ENCODE measurements at regions not wholly inside any gene's neighbourhood (a gene's known extent, or its start where the extent isn't known, plus 50 kb on each side); places are given as distances from the start of the nearest gene placed in this dataset.

DNA sequence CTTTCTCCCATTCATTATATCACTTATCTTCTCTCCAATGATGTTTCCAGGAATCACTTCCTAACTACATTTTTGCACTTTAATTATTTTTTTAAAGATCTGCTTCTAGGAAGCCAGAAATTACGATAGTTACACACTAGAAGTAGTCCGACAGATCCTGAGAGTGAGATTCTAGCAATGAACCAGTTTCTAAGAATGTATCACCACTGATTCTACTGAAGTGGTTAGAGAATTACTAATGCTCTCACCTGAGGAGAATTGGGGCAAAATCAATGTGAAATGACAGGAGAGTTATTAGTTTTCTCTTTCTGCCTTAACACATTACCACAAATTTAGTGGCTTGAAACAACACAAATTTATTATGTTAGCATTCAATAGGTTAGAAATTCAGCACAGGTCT lies 241.2 kb downstream of the CASP12 start:
- no peak overlapping the region for H3K27ac ChIP-seq (ENCODE audit: low read length)
- H3K4me3 ChIP-seq (ENCODE audit: low read length in 2 of 2), result no peak overlapping the region
- H3K36me3 ChIP-seq (ENCODE audit: control insufficient read depth in 2 of 2, insufficient read depth in 2 of 2, low read length in 2 of 2), result no peaks in the 10 kb centered on the region
- H3K27me3 ChIP-seq (ENCODE audit: control insufficient read depth in 1 of 2, insufficient read depth in 2 of 2, low read length in 2 of 2), result no peaks in the 10 kb centered on the region
- no peak overlapping the region for H3K9ac ChIP-seq (ENCODE audit: low read length in 2 of 2)
- H3K9me3 ChIP-seq (ENCODE audit: control insufficient read depth in 2 of 2, low read length in 2 of 2), result no peaks in the 10 kb centered on the region
- H3K4me1 ChIP-seq (ENCODE audit: control insufficient read depth, insufficient read depth, low read length), result no peaks in the 10 kb centered on the region

- Histone ChIP-seq H3K4me1 (ENCODE audit: control insufficient read depth, insufficient read depth, low read length) (no peaks in the 10 kb centered on the region), H3K36me3 (ENCODE audit: control insufficient read depth in 2 of 2, insufficient read depth in 2 of 2, low read length in 2 of 2) (no peaks in the 10 kb centered on the region), H3K4me3 (ENCODE audit: low read length in 2 of 2) (no peak overlapping the region), H3K27ac (ENCODE audit: low read length) (no peak overlapping the region), H3K9me3 (ENCODE audit: control insufficient read depth in 2 of 2, low read length in 2 of 2) (no peaks in the 10 kb centered on the region), H3K9ac (ENCODE audit: low read length in 2 of 2) (no peak overlapping the region), H3K27me3 (ENCODE audit: control insufficient read depth in 1 of 2, insufficient read depth in 2 of 2, low read length in 2 of 2) (no peaks in the 10 kb centered on the region)
Observed at GRCh38 chr11:104655066-104655465, 243.2 kb downstream of the CASP12 start.

- Histone ChIP-seq H3K27ac (ENCODE audit: low read length) (no peak overlapping the region), H3K4me1 (ENCODE audit: control insufficient read depth, insufficient read depth, low read length) (no peaks in the 10 kb centered on the region), H3K9ac (ENCODE audit: low read length in 2 of 2) (no peak overlapping the region), H3K4me3 (ENCODE audit: low read length in 2 of 2) (no peak overlapping the region), H3K9me3 (ENCODE audit: control insufficient read depth in 2 of 2, low read length in 2 of 2) (no peaks in the 10 kb centered on the region), H3K36me3 (ENCODE audit: control insufficient read depth in 2 of 2, insufficient read depth in 2 of 2, low read length in 2 of 2) (no peaks in the 10 kb centered on the region), H3K27me3 (ENCODE audit: control insufficient read depth in 1 of 2, insufficient read depth in 2 of 2, low read length in 2 of 2) (no peaks in the 10 kb centered on the region)
Observed at GRCh38 chr11:104654181-104654813, 244.0 kb downstream of the CASP12 start.

DNA sequence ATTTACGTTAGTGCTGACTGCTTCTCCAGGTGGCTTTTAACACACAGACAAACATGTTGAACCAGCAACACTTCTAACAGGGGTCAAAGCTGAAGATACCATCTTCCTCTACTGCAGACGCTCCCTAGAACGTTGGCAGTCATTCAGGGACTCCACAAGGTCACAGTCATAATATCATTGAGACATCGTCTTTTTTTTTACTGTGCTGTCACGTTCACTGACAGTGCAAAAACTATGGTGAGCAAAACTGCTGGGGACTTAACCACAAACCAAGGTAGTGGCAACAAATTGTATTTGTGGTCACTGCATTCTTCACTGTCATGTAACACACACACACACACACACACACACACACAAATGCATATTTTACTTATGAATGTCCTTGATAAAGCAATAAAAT lies 244.9 kb downstream of the CASP12 start:
- Histone ChIP-seq H3K4me1 (ENCODE audit: control insufficient read depth, insufficient read depth, low read length) (no peaks in the 10 kb centered on the region), H3K36me3 (ENCODE audit: control insufficient read depth in 2 of 2, insufficient read depth in 2 of 2, low read length in 2 of 2) (no peaks in the 10 kb centered on the region), H3K27ac (ENCODE audit: low read length) (no peak overlapping the region), H3K9me3 (ENCODE audit: control insufficient read depth in 2 of 2, low read length in 2 of 2) (no peaks in the 10 kb centered on the region), H3K9ac (ENCODE audit: low read length in 2 of 2) (no peak overlapping the region), H3K4me3 (ENCODE audit: low read length in 2 of 2) (no peak overlapping the region), H3K27me3 (ENCODE audit: control insufficient read depth in 1 of 2, insufficient read depth in 2 of 2, low read length in 2 of 2) (no peaks in the 10 kb centered on the region)

DNA sequence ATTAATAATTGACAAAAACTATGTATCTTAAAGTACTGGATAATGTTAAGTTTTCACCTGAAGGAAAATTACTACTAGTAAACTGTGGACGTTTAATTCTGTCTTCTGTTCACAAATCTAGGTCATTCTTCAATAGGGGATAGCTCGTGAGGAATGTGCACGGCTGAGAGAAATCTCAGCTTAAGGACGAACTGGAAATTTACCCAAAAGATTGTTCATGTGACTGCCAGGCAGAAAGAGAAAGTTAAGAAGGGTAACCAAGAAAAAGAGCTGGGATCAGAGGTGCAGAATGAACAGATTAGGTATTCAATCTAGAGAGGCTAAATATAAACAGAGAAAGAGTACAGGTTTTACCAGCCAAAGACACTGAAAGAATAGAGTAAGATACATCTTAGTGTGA lies 245.3 kb downstream of the CASP12 start:
- Histone ChIP-seq H3K9me3 (ENCODE audit: control insufficient read depth in 2 of 2, low read length in 2 of 2) (no peaks in the 10 kb centered on the region), H3K9ac (ENCODE audit: low read length in 2 of 2) (no peak overlapping the region), H3K27me3 (ENCODE audit: control insufficient read depth in 1 of 2, insufficient read depth in 2 of 2, low read length in 2 of 2) (no peaks in the 10 kb centered on the region), H3K4me3 (ENCODE audit: low read length in 2 of 2) (no peak overlapping the region), H3K27ac (ENCODE audit: low read length) (no peak overlapping the region), H3K4me1 (ENCODE audit: control insufficient read depth, insufficient read depth, low read length) (no peaks in the 10 kb centered on the region), H3K36me3 (ENCODE audit: control insufficient read depth in 2 of 2, insufficient read depth in 2 of 2, low read length in 2 of 2) (no peaks in the 10 kb centered on the region)

- Histone ChIP-seq H3K27ac (ENCODE audit: low read length) (no peak overlapping the region), H3K36me3 (ENCODE audit: control insufficient read depth in 2 of 2, insufficient read depth in 2 of 2, low read length in 2 of 2) (no peaks in the 10 kb centered on the region), H3K27me3 (ENCODE audit: control insufficient read depth in 1 of 2, insufficient read depth in 2 of 2, low read length in 2 of 2) (no peaks in the 10 kb centered on the region), H3K4me3 (ENCODE audit: low read length in 2 of 2) (no peak overlapping the region), H3K9ac (ENCODE audit: low read length in 2 of 2) (no peak overlapping the region), H3K4me1 (ENCODE audit: control insufficient read depth, insufficient read depth, low read length) (no peaks in the 10 kb centered on the region), H3K9me3 (ENCODE audit: control insufficient read depth in 2 of 2, low read length in 2 of 2) (no peaks in the 10 kb centered on the region)
Observed at GRCh38 chr11:104650234-104650633, 248.0 kb downstream of the CASP12 start.

DNA sequence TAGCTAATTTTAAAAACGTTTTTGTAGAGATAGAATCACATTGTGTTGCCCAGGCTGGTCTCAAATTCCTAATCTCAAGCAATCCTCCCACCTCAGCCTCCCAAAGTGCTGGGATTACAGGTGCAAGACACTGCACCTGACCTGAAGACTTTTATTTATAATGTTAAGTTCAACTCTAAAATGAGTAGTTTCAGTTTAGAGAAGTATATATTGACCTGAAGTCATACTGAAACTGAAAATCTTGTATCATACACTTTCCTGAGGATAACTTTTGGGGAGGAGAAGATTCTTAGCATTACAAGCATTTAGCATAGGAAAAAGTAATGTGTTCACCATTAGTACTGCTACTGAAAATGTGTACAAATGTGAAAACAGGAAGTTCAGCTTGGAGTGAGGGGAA lies 249.3 kb downstream of the CASP12 start:
- no peaks in the 10 kb centered on the region for H3K4me1 ChIP-seq (ENCODE audit: control insufficient read depth, insufficient read depth, low read length)
- no peak overlapping the region for H3K9ac ChIP-seq (ENCODE audit: low read length in 2 of 2)
- H3K27ac ChIP-seq (ENCODE audit: low read length), result no peak overlapping the region
- no peaks in the 10 kb centered on the region for H3K36me3 ChIP-seq (ENCODE audit: control insufficient read depth in 2 of 2, insufficient read depth in 2 of 2, low read length in 2 of 2)
- H3K27me3 ChIP-seq (ENCODE audit: control insufficient read depth in 1 of 2, insufficient read depth in 2 of 2, low read length in 2 of 2), result no peaks in the 10 kb centered on the region
- no peaks in the 10 kb centered on the region for H3K9me3 ChIP-seq (ENCODE audit: control insufficient read depth in 2 of 2, low read length in 2 of 2)
- H3K4me3 ChIP-seq (ENCODE audit: low read length in 2 of 2), result no peak overlapping the region

DNA sequence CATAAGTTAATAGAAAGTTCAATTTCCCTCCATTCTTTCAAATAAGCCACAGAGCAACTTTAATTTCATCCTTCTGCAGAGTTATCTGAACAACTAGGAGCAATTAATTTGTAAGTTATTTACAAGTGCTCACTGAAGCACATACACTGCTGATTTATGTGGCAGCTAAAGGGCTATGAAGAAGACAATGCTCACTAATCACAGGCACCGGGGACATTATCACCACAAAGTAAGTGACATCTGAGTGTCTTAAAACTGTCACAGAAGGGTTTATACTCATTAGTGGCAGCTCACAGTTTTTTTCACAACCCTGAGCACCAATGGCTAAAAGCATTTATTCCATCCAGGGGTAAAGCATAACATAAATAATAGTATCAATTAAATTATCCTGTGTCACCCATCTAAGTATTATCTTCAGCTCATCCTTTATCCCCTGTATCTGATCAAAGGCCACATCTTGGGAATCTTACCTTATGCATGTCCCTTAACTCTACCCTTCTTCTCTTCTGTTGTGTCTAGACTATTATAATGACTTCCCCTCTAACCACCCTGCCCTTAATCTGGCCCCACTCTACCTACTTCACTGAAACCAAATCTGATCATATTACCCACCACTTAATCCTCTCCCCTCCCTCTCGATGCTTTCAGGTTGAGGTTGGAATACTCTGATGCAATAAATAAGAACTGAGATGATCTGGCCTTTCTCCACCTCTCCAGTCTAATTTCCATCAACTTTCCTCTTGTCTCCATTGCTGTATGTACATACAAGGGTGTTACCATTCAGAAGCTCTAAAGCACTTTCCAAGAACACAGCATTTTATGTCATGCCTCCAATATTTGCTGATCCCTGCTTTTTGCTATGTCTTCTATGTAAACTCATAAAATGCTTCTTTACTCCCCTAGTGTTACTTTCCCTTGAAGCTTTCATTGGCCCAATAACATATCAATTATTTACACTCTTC lies 252.7 kb downstream of the CASP12 start:
- Histone ChIP-seq H3K27me3 (ENCODE audit: control insufficient read depth in 1 of 2, insufficient read depth in 2 of 2, low read length in 2 of 2) (no peaks in the 10 kb centered on the region), H3K36me3 (ENCODE audit: control insufficient read depth in 2 of 2, insufficient read depth in 2 of 2, low read length in 2 of 2) (no peaks in the 10 kb centered on the region), H3K27ac (ENCODE audit: low read length) (no peak overlapping the region), H3K4me1 (ENCODE audit: control insufficient read depth, insufficient read depth, low read length) (no peaks in the 10 kb centered on the region), H3K9me3 (ENCODE audit: control insufficient read depth in 2 of 2, low read length in 2 of 2) (no peaks in the 10 kb centered on the region), H3K9ac (ENCODE audit: low read length in 2 of 2) (no peak overlapping the region), H3K4me3 (ENCODE audit: low read length in 2 of 2) (no peak overlapping the region)

DNA sequence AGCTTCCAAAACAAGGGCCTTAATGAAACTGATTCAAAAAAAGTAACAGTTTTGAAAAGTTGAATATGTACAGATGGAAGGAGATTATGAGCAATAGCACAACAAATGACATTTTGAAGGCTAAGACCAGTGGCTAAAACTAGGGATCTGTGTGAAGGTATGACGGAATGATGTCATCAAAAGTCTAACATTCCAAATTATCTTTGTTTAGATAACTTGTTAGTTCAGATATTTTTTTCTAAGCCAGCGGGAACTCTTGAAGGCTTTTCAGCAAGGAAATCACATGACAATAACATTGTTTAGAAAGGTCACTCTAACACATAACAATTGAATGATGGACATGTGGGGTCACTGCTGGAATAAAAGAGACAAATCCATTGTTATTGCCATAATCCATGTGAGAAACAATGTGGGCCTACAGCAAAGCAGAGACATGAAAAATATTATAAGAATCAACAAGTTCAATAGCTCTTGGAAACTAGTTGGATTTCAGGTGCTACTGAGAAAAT lies 260.5 kb downstream of the CASP12 start:
- H3K36me3 ChIP-seq (ENCODE audit: control insufficient read depth in 2 of 2, insufficient read depth in 2 of 2, low read length in 2 of 2), result no peaks in the 10 kb centered on the region
- no peak overlapping the region for H3K4me3 ChIP-seq (ENCODE audit: low read length in 2 of 2)
- no peak overlapping the region for H3K27ac ChIP-seq (ENCODE audit: low read length)
- H3K27me3 ChIP-seq (ENCODE audit: control insufficient read depth in 1 of 2, insufficient read depth in 2 of 2, low read length in 2 of 2), result no peaks in the 10 kb centered on the region
- H3K4me1 ChIP-seq (ENCODE audit: control insufficient read depth, insufficient read depth, low read length), result no peaks in the 10 kb centered on the region
- no peak overlapping the region for H3K9ac ChIP-seq (ENCODE audit: low read length in 2 of 2)
- H3K9me3 ChIP-seq (ENCODE audit: control insufficient read depth in 2 of 2, low read length in 2 of 2), result no peaks in the 10 kb centered on the region

DNA sequence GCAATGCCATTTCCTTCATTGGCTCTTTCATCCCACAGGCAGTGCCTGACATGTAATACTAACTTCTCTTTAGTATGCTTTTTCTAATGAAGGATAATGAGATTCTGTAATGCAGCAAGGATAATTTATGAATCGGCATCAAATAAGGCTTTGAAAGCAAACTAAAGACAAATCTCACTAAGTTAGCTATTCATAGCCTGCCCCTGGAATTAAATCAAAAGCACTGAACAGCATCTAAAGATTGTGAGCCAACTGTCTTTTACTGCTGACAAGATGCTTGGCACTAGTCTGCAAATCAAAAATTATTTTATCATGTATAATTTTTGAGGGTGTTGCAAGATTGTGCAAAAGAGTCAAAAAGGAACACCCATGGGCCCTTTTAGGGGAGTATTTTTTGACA lies 265.0 kb downstream of the CASP12 start:
- Histone ChIP-seq H3K36me3 (ENCODE audit: control insufficient read depth in 2 of 2, insufficient read depth in 2 of 2, low read length in 2 of 2) (no peaks in the 10 kb centered on the region), H3K4me3 (ENCODE audit: low read length in 2 of 2) (no peak overlapping the region), H3K27ac (ENCODE audit: low read length) (no peak overlapping the region), H3K9me3 (ENCODE audit: control insufficient read depth in 2 of 2, low read length in 2 of 2) (no peaks in the 10 kb centered on the region), H3K9ac (ENCODE audit: low read length in 2 of 2) (no peak overlapping the region), H3K4me1 (ENCODE audit: control insufficient read depth, insufficient read depth, low read length) (no peaks in the 10 kb centered on the region), H3K27me3 (ENCODE audit: control insufficient read depth in 1 of 2, insufficient read depth in 2 of 2, low read length in 2 of 2) (no peaks in the 10 kb centered on the region)

- Histone ChIP-seq H3K27me3 (ENCODE audit: control insufficient read depth in 1 of 2, insufficient read depth in 2 of 2, low read length in 2 of 2) (no peaks in the 10 kb centered on the region), H3K9me3 (ENCODE audit: control insufficient read depth in 2 of 2, low read length in 2 of 2) (no peaks in the 10 kb centered on the region), H3K4me1 (ENCODE audit: control insufficient read depth, insufficient read depth, low read length) (no peaks in the 10 kb centered on the region), H3K27ac (ENCODE audit: low read length) (no peak overlapping the region), H3K4me3 (ENCODE audit: low read length in 2 of 2) (no peak overlapping the region), H3K36me3 (ENCODE audit: control insufficient read depth in 2 of 2, insufficient read depth in 2 of 2, low read length in 2 of 2) (no peaks in the 10 kb centered on the region), H3K9ac (ENCODE audit: low read length in 2 of 2) (no peak overlapping the region)
Observed at GRCh38 chr11:104630352-104630751, 267.9 kb downstream of the CASP12 start.
